Activated gamma-delta T cell treated with anti-CD3 and anti-CD28 coated beads, Interleukin-2, amount 50 U/mL, for 16 hours (primary cell): ENCODE measurements at regions not wholly inside any gene's neighbourhood (a gene's known extent, or its start where the extent isn't known, plus 50 kb on each side); places are given as distances from the start of the nearest gene placed in this dataset.
"Not testable (repeated sequence)": the region's sequence is repeated elsewhere in the genome, so short reads cannot be mapped to it uniquely, and the experiment has no call there.

Source experiments
- DNase-seq: peaks from one replicate; pipeline ENCODE4 v3.0.0-alpha.2; 2020; ENCODE audit warnings: low read depth

DNA sequence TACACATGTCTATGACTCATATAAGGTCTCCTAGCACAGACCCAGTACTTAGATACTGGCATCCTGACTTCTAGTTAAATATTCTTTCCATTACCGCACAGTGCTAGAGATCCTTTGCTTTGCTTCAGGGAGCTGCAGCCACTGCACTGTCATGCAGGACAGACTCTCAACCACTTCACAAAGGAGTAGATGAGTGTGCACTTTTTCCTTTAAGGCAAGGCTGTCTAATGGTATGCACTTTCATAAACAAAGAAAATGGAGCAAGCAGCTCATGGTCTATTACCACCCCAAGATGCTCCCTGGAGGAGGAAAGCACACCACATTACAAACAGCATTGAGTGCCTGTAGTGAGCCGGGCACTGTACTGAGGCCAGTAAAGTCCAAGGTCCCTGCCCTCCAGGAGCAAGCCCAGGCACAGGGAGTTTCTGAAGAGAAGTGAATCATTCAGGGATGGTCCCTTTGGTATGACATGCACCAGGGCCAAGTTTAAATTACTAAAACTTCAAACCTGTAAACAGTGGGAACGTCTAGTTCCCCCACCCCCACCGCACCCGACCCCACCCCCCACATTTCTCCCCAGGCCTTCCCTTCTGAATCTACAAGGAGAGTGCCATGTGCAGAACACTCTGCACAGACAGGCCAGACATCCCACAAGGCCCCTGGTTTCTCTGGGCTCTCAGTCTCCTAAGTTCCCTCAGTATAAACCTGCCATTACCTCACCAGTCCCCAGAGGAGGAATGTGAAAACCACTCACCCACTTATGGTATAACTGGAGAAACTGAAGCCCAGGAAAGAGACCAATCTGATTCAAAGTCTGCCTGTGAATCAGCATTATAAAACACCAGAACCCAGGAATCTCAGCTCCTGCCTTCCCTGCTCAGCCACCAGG is 107.8 kb upstream of the BCL6 start:
- no peak for DNase-seq

DNA sequence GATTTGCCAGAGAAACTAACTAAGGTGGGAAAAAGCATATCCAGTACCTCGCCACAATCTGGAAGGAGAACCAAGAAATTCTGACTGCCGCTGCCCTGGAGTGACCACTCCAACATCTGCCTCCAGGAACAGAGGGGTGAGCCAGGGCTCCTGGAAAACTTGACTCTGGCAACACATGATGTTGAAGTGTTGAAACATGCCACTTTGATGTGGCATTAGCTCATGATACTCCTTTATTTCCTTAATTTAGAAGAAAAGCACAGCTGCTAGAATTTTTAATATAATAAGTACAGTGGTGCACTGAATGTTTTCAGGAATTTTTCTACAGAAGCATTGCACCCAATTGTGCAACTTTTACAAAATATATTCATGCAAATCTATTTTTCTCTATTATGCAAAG is 109.9 kb upstream of the BCL6 start:
- no peak for DNase-seq

DNA sequence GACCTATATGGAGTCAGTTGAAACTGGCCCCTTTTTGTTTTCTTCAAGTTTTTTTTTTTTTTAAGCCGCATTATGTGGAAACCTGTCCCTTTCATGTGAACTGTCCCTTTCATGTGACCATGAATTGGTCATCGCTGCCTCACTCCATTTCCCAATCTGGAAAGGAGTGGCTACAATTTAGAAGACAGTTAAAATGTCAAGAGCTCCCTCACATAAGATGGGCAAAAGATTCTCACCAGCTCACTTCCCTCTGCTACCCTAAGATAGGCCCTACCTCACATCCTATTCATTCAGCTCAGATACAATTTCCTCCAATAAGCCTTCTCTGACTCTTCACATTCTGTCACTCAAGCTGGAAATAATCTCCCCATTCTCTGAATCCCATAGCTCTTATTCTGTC is 111.3 kb upstream of the BCL6 start:
- DNase-seq = no peak

DNA sequence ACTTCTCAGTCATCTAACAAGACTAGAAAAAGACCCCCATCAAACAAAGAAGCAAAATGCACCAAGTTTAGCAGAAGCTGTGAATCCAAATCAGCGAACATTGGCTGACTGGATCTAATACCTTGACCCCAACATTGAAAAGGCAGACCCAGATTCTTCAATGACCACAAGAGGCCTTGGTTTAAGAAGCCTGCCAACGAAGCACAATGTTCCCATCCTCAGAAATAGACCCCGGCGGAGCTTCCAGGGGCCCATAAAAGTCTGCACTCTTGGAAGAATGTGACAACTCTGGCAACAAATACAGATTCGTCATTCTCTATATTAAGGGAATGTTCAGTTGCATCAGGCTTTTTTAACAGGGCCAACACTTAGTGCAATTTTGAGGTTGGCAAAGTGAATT is 112.8 kb upstream of the BCL6 start:
- DNase-seq = no peak

DNA sequence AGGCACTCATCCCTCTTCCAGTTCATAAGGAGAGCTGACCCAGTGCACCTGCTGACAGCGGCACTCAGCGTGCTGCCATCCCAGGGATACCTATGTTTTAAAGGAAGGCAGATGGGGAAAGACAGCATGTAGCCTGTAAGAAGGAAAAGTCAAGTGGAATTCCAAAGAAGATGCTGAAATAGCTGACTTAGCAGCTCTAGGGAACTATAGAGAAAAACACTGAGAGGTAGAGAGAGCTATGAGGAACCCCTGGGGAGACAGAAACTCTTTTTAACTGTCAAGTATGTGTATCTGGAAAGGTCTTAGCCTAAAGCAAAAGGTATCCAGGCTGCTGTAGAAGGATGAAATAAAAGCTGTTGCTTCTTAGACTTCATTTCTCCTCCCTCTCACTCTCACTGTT is 113.4 kb upstream of the BCL6 start:
- no peak for DNase-seq

DNA sequence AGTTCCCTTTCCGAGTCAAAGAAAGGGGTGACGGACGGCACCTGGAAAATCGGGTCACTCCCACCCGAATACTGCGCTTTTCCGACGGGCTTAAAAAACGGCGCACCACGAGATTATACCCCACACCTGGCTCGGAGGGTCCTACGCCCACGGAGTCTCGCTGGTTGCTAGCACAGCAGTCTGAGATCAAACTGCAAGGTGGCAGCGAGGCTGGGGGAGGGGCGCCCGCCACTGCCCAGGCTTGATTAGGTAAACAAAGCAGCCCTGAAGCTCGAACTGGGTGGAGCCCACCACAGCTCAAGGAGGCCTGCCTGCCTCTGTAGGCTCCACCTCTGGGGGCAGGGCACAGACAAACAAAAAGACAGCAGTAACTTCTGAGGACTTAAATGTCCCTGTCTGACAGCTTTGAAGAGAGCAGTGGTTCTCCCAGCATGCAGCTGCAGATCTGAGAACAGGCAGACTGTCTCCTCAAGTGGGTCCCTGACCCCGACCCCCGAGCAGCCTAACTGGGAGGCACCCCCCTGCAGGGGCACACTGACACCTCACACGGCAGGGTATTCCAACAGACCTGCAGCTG is 117.5 kb upstream of the BCL6 start:
- not testable (repeated sequence) for DNase-seq

DNA sequence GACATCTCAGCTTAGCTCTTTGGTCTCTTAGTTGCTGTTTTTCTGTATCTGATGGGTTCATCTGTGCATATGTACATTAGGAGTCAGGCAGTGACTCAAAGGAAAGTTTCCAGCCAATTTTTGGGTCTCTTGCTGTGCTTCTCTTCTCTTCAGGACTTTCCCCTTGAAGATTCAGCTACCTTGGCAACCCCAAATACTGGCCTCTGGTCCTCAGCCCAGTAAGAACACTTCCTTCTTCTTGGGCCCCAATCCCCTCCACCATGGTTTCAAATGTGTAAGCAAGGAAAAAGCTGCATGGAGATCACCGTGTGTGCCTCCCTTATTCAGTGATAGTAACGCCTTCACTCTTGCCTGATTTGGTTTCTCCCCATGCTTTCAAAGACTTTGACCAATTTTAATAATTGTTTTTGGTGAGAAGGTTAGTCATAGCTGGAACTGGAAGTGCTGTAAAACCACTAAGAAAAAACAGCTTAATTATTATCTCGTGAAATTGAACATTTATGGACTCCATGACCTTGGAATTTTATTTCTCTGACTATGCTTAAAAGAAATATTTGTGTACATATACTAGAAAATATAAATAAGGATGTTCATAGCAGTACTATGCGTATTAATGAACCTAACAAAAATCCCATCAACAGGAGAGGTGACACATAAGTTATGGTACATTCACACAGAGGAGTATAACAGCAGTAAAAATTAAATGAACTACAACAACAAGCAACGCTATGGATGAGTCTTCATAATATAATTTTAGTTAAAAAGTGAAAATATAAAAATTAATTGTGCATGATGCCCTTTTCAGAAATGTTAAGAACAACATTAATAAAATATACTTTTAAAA is 125.3 kb upstream of the BCL6 start:
- DNase-seq = no peak

DNA sequence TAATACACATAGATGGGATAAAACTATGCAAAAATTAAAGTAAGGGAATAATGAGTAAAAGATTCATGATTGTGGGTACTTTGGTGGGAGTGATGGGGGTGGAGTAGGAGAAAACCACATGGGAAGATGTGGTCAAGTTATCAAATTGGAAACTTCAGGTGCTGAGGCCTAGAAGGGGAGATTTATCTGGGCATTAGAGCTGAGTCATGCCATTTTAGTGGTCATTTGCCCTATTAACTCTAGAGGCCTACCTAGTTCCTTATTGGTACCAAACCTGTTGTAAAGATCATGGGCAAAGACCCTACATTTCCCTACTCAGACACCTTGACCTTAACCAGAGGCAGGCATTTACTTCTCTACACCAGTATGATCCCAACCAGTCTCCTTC is 125.9 kb upstream of the BCL6 start:
- no peak for DNase-seq

DNA sequence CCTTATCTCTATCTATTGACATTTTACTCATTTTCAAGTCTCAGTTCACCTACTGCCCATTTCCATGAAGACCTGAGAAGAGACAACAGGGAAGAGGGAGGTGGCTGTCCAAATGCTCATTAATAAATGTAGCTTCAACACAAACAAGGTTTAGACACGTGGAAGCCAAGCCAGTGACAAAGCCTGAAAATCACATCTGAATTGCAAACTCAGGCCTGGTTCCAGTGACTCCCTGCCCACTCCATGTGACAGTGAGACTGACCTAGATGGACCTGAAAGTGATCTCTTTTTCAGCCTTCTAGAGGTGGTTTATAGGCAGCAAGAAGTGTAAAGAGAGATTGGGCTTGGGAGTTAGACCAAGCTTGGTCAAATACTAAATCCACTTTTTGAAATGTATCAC is 126.6 kb upstream of the BCL6 start:
- DNase-seq = no peak

DNA sequence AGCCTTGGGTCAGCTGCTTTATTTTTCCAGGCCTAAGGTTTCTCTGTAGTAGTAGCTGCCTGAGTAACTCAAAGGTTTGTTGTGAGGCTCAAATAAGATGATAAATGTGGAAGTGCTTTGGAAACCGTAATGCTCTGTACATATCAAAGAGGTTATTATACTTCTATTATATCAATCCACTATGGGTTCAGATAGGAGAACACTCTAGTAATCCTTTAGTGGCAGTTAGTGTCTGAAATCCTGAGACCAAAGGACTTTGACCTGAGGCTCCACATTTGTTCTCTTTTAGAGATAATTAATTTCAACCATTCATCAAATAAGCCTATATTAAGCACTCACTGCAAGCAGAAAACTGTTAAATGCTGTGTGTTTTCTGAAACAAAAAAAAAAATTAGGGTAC is 128.6 kb upstream of the BCL6 start:
- no peak for DNase-seq

DNA sequence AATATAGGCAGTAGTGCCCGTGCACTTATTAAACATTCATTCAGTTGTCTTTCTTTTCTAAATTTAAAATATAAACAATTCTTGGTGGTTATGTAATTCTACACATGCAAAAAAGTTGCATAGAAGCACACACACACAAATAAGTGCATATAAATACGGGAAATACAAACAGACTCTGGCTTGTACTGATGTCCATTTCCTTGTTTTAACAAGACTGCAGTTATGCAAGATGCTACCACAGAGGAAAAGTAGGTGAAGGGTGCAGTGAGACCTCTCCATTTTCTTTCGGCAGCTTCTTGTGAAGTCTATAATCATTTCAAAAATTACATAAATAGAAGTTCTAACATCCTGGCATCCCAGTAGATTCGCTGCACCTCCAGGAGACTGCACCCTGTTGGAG is 130.6 kb upstream of the BCL6 start:
- DNase-seq = no peak

DNA sequence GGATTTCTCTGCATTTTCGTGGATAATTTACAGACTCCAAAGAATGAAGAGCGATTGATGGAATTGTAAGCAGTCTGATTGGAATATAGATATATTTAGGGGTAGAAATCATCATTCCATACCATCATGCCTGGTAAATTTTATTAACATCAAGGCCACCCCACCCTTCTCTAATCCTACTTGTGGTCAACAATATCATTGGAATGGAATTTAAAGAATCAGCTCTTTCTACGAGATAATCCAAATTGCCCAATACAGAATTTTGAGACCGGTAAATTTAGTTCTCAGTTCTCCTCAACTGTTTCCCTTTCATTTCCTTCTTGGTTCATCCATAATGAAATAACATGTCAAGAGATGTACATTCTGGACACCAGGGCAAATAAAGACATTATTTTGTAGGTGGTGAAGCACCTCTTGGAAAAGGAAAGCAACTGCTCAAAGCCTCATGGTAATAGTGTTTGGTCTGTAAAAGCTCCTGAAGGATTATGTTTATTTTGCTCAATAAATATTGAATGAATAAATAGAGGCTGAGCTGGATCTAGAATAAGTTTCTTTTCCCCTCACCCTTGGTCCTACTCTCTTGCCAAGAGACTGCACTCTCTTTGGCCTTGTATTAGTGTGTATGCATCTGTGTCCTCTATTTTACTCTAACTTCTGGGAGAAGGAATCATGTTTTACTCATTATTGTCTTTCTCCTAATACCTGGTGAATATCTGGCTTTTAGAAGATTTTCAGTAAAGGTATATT is 133.7 kb upstream of the BCL6 start:
- no peak for DNase-seq

DNA sequence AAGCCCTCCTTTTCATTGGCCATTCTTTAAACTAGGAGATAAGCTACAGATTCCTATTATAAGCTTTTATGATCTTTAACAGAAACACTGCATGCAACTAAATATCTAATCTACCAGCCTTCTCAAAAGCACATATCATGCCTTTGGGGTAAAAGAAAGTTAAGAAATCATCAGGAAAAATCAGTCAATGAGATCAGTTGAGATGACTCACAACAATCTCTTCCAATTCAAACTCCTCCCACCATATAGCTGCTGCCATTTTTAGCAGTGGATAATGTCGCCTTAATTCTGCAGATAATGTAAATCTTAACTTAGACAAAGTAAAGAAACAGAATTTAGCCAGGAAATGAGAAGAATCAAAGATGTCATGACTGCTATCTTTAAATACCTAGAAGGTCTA is 135.2 kb upstream of the BCL6 start:
- DNase-seq = no peak

DNA sequence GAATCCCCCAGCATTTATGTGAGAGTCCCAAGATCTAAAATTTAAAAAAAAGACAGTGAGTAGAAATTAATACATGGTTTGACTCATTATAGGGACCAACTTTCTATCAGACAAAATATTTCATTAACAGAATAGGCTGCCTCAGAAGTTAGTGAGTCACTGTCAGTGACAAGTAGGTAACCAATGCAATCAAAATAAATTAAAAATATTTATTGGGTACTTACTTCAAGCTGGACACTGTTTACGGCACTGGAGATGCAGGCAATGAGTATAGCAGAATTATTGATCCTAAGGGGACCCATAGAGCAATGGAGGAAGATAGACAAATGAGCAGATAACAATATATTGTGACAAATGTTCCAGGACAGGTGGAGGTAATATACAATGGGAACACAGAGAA is 135.6 kb upstream of the BCL6 start:
- no peak for DNase-seq

DNA sequence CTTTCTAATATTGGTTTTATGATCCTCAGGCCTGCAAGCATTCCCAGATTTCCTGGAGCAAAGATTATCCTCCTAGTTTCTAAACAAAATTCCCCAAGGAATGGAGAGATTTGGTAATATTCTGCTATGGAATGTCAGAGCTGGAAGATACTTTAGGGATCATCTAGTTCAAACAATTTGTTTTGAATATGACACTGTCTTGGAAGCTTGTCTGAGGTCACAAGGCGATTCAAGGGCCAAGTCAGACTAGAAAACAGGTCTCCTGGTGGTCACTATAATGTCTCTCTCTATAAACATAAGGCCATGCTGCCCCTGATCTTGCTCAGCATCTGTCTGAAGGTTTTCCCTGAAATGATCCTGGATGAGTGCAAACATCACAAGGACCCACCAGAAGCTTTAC is 143.4 kb upstream of the BCL6 start:
- DNase-seq = no peak

DNA sequence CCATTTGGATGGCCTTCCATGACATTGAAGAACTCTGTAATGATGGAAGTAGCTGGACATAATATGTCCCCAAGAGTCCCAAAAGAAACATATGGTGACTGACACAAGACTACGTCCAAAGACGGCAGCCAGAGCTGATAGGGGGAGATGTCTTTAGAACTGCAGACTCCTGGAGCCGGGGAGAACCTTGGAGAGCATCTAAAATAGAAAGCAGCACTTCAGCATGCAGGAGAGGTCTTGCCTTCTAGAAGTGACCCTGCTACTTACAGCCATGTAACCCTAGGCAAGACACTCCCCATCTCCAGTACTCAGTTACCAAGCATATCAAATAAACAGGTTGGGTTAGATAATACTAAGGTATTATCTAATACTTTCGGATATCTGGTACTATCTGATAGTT is 143.8 kb upstream of the BCL6 start:
- DNase-seq = no peak

DNA sequence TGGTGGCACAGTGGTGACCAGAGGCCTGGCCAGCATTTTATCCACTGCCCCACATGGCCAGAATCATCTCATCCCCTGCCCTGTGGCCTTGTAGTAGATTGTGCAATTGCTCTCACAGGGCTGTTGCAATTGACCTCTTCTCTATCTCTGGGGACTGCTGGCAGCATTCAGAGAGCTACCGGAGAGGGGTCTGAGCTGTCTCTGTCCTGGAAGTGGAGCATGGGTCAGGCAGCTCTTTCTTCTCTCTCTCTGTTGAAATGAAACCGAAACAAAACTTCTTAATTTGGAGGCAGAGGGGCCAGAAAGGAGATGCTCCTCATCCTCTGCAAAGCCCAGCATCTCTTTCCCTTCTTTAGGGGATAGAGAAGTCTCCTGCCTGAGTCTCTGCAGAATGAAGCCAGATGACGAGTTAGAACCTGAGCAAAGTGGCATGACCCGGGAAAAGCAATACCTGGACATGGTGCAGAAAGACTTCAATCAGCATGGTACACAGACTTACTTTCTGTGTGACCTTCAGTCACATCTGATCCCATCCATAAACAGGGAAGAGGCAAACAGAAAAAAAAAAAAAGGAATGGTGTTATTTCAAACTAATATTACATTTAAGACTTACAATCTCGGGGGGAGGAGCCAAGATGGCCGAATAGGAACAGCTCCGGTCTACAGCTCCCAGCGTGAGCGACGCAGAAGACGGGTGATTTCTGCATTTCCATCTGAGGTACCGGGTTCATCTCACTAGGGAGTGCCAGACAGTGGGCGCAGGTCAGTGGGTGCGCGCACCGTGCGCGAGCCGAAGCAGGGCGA is 144.5 kb upstream of the BCL6 start:
- DNase-seq = no peak

DNA sequence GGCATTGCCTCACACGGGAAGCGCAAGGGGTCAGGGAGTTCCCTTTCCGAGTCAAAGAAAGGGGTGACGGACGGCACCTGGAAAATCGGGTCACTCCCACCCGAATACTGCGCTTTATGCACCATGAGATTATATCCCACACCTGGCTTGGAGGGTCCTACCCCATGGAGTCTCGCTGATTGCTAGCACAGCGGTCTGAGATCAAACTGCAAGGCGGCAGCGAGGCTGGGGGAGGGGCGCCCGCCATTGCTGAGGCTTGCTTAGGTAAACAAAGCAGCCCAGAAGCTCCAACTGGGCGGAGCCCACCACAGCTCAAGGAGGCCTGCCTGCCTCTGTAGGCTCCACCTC is 145.1 kb upstream of the BCL6 start:
- not testable (repeated sequence) for DNase-seq

DNA sequence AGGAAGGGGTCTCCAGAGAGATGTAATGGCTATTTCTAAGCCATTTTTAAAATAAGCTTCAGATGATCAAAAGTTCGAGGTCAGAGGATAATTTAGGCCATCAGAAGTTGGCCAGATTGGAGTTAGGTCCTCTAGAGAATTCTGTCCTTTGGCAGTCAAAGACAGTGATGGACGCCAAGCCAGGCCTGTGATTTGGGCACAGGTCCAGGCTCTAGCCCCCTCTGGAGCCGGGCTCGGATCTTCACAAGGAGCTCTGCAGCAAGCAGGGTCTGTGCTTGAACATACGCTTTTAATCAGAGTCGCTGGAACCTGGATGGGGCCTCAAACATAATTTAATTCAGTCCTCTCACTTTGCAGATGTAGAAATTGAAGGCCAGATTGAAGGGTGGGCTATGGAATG is 151.4 kb upstream of the BCL6 start:
- DNase-seq = no peak

DNA sequence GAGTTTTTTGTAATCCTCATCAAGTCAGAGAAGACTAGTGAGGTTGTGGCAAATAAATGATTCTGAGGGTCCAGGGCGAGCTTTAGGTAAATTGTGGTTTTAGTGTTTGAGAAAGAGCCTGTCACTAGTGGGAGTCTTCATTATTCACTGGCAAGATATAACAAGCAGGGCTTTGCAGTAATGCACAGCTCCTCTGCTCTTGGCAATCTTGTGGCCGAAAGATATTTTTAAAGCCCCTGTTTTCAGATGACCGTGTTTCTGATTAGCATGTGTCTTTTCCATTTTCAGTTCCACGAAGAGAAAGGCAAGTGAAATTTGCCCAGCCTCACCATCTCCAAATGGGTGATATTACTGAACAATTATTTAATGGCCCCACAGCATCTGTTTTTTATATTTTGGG is 154.0 kb upstream of the BCL6 start:
- no peak for DNase-seq

DNA sequence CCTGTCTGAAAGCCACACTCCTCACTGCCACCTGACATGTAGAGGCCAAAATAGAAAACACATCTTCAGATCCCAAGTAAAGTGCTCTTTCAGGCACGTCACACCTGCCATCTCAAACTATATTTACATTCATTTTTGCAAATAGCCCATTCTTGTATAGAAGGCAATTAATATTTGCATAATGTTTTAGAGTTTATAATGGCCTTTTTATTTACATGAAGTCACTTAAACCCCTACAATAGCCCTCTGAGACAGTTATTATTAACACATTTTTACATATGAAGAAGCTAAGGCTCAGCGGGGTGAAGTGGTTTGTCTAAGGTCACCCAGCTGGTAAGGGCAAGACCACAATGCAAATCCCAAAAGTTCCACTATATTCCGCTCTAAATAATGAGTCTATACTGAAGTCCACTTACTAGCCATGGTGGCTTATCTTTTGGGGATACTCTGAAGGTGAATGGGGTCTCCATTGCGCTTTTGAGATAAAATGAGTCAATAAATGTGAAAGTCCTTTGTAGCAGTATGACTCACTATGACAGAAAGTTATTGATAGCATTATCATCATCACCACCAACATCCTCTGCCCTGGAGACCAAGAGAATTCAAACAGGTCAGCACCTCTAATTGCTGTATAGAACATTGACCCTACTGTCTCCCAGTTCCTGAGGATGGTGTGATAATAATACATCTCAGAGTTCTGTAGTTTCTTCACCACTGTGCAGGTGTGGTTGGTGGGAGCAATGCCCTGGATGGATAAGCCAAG is 155.9 kb upstream of the BCL6 start:
- no peak for DNase-seq
